GM18909 (cell line): ENCODE measurements at regions not wholly inside any gene's neighbourhood (a gene's known extent, or its start where the extent isn't known, plus 50 kb on each side); places are given as distances from the start of the nearest gene placed in this dataset.

Experiments used
- ATAC-seq: cut with Tn5 transposase; IDR thresholded peaks from one replicate; pipeline ENCODE4 v1.9.1; 2021; ENCODE audit warnings: mild to moderate bottlenecking; ENCODE audit not compliant: unreplicated experiment, poor library complexity

GRCh38 chr10:43749145-43749576 is 100.5 kb upstream of the ZNF32 start:
- ATAC-seq: no peak

GRCh38 chr10:43748560-43748959 is 99.9 kb upstream of the ZNF32 start:
- no peak for ATAC-seq

GRCh38 chr10:43746906-43747305 is 98.2 kb upstream of the ZNF32 start:
- no peak for ATAC-seq

GRCh38 chr10:43739161-43739560 is 90.5 kb upstream of the ZNF32 start:
- no peak for ATAC-seq

GRCh38 chr10:43737003-43737402 is 88.3 kb upstream of the ZNF32 start:
- ATAC-seq: no peak

GRCh38 chr10:43735907-43736306 is 87.2 kb upstream of the ZNF32 start:
- no peak for ATAC-seq

GRCh38 chr10:43734716-43735115 is 86.0 kb upstream of the ZNF32 start:
- ATAC-seq: no peak

- no peak for ATAC-seq
Measured at GRCh38 chr10:43731486-43731885, 82.8 kb upstream of the ZNF32 start.

- ATAC-seq: no peak
Measured at GRCh38 chr10:43728425-43728824, 79.7 kb upstream of the ZNF32 start.

GRCh38 chr10:43727935-43728334 is 79.3 kb upstream of the ZNF32 start:
- no peak for ATAC-seq

- ATAC-seq: no peak
Measured at GRCh38 chr10:43715334-43715733, 66.7 kb upstream of the ZNF32 start.

GRCh38 chr10:43712821-43713584 is 64.3 kb upstream of the ZNF32 start:
- ATAC-seq: no peak

- ATAC-seq: no peak
Measured at GRCh38 chr10:43710772-43711471, 62.2 kb upstream of the ZNF32 start.

- ATAC-seq: no peak
Measured at GRCh38 chr10:43708262-43708661, 59.6 kb upstream of the ZNF32 start.

- ATAC-seq: no peak
Measured at GRCh38 chr10:43707770-43708169, 59.1 kb upstream of the ZNF32 start.

- ATAC-seq: no peak
Measured at GRCh38 chr10:43706166-43706565, 57.5 kb upstream of the ZNF32 start.

- no peak for ATAC-seq
Measured at GRCh38 chr10:43703286-43703685, 54.6 kb upstream of the ZNF32 start.

GRCh38 chr10:43702936-43703281 is 54.2 kb upstream of the ZNF32 start:
- ATAC-seq: no peak

- no peak for ATAC-seq
Measured at GRCh38 chr10:43702213-43702935, 53.7 kb upstream of the ZNF32 start.

GRCh38 chr10:43701295-43701694 is 52.6 kb upstream of the ZNF32 start:
- no peak for ATAC-seq

GRCh38 chr10:43700306-43700705 is 51.6 kb upstream of the ZNF32 start:
- no peak for ATAC-seq
